Right lobe of liver (tissue), 4 donors: ENCODE measurements at regions not wholly inside any gene's neighbourhood (a gene's known extent, or its start where the extent isn't known, plus 50 kb on each side); places are given as distances from the start of the nearest gene placed in this dataset.

Experiments used
- POLR2A ChIP-seq: fragments of 450-650 bp; IDR thresholded peaks from one replicate; pipeline ENCODE4 v1.6.1; 2017; ENCODE audit warnings: antibody characterized with exemption, mild to moderate bottlenecking
- TF ChIP-seq, protein P1 (sequence below), 4 donors: fragments of 200-600 bp in 3 of 4; fragments of 450-650 bp in 1 of 4; IDR thresholded peaks; one replicate each; pipeline versions ENCODE4 v1.5.1 to v1.8.0; 2016 to 2022; ENCODE audit warnings: antibody characterized with exemption in 4 of 4, mild to moderate bottlenecking in 2 of 4
- donor health status: DM: no; HTN: no; CAD: no.
- donor health status: DM: no; HTN: no; CAD: no.
- donor health status: DM: no; HTN: yes; CAD: no.

GRCh38 chr22:44363013-44363979 is 50.5 kb upstream of the SHISAL1 start:
- TF ChIP-seq, protein P1, sequence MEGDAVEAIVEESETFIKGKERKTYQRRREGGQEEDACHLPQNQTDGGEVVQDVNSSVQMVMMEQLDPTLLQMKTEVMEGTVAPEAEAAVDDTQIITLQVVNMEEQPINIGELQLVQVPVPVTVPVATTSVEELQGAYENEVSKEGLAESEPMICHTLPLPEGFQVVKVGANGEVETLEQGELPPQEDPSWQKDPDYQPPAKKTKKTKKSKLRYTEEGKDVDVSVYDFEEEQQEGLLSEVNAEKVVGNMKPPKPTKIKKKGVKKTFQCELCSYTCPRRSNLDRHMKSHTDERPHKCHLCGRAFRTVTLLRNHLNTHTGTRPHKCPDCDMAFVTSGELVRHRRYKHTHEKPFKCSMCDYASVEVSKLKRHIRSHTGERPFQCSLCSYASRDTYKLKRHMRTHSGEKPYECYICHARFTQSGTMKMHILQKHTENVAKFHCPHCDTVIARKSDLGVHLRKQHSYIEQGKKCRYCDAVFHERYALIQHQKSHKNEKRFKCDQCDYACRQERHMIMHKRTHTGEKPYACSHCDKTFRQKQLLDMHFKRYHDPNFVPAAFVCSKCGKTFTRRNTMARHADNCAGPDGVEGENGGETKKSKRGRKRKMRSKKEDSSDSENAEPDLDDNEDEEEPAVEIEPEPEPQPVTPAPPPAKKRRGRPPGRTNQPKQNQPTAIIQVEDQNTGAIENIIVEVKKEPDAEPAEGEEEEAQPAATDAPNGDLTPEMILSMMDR (IDR thresholded peaks at IDR 0.05), result no peak
- no peak for TF ChIP-seq POLR2A
